ENCODE measurements at regions not wholly inside any gene's neighbourhood (a gene's known extent, or its start where the extent isn't known, plus 50 kb on each side); places are given as distances from the start of the nearest gene placed in this dataset.
"Not testable (repeated sequence)": the region's sequence is repeated elsewhere in the genome, so short reads cannot be mapped to it uniquely, and the experiment has no call there.

DNA sequence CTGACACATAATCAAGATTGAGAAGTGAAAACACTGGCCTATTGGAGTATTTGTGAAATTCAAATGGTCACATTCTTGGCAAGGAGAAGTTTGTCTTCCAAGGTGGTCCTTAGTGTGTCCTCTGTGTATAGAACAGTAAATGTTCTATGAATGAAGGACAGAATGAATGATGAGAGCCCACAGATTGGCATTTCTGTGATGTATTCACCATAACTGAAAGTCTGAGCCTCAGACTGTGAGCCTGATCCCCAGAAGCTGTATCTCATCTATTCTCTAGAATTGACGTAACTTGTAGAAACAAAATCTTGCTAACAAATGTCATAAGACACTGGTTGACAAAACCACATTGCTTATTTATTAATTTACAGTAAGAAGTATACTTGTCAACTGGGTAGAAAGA is 111.5 kb upstream of the ETV3 start:
- DNase-seq: no peak

DNA sequence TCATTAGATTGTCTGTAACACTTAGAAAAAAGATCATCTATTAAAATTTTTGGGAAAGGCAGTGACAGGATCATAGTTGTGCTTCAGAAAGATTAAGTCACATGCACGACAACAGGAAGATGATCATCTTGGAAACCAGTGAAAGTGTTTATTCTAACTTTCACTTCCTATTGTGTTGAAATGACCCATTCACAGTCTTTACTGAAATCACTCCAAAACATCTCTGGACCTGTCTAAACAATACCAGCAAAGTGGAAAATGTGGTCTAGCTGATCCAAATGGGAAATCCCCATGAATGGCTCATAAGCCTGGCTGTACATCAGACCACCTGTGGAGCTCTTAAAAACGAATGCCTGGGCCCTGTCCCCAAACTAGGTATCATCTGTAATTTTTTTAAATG is 111.1 kb upstream of the ETV3 start:
- peak; percentile 34 to 61 for DNase-seq

DNA sequence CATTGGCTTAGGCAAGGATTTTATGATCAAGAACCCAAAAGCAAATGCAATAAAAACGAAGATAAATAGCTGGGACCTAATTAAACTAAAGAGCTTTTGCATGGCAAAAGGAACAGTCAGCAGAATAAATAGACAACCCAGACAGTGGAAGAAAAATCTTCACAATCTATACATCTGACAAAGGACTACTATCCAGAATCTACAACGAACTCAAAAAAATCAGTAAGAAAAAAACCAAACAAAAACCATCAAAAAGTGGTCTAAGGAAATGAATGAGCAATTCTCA is 109.5 kb upstream of the ETV3 start:
- DNase-seq: not testable (repeated sequence)

DNA sequence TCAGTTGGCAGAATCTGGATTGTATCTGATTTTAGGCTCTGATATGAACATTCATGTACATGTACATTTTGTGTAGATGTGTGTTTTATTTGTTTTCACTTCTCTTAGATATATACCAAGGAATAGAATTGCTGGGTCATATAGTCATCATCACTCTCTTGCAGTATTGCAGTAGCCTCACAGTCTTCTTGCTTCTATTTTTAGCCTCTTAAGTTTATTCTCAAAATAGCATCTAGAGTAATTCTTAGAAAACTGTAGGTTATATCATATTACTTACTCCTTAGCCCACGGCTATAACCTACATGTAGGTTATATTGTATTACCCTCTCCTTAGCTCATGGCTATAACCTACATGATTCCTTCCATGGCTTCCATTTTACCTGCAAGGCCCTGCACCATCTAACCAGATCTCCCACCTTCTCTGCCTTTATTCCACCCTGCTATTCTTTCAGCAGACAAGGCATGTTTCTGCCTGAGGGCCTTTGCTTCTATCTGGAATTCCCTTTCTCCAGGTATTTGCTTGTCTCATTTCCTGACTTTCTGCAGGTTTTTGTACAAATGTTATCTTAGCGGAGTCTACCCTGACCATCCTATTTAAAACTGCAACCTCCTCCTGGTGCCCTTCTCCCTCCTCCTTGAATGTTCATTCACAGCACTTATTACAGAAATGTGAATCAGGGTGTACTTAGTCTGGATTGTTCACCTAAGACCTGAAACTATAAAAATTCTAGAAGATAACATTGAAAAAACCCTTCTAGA is 109.0 kb upstream of the ETV3 start:
- no peak for DNase-seq

DNA sequence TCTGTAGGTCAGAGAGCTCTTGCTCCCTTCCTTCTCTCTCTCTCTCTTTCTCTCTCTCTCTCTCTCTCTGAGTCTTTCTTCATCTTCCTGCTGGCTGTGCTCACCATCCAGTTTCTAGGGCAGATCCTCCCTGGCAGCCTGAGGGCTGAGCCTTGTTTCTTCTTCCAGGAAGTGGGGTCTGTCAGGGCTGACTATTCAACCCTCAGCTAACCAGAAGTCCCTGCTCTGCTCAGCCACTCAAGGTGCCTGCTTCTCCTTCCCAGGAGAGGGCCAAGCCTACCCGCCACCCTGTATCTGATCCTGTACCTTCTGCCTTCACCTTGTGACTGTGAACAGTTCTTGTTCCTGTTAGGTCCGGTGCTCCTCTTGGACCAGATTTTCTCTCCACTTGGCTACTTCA is 107.6 kb upstream of the ETV3 start:
- no peak for DNase-seq

DNA sequence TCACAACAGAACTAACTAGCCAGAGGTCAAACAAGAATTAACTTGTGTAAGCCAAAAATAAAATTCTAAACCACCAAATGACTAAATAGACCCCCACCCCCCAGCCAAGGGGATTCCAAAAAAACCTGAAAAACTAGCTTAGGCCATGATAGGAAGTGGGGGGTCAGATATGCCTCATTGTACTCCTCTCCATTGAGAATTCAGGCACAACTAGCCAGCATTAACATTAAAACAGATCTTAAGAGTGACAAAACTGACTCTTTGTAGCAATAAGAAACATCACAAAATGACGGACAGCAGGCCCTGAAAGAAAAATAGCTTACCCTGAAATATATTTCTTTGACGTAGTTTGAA is 103.0 kb upstream of the ETV3 start:
- DNase-seq: no peak

DNA sequence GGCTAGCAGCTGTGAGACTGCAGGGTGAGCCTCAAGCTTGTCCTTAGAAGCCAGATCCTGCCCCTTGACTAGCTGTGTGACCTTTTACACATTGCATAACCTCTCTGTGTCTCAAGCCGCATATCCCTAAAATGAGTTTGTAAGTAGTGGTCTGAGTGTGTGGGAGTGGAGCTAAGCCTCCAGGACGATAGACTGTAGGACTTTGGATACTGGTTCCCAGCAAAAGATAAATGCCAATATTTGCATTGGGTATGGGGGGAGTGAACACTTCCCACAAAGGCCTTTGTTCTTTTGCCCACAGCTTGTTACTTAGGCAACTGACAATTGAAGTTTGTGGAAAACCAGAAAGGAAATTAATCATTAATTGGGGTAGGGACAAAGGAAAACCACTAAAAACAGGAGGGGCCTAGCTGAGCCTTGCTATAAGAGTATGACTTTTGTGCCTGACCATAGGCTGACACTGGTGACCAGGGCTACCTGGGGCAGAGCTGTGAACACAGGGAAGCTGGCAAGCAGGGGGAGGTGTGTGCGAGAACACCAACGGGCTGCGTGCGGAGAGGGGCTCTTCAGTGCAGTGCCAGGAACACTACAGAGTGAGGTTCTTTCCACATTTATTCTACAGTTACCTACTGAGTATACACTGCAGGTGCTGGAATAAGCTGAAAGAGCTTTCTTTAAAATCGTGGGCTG is 102.4 kb upstream of the ETV3 start:
- no peak for DNase-seq

DNA sequence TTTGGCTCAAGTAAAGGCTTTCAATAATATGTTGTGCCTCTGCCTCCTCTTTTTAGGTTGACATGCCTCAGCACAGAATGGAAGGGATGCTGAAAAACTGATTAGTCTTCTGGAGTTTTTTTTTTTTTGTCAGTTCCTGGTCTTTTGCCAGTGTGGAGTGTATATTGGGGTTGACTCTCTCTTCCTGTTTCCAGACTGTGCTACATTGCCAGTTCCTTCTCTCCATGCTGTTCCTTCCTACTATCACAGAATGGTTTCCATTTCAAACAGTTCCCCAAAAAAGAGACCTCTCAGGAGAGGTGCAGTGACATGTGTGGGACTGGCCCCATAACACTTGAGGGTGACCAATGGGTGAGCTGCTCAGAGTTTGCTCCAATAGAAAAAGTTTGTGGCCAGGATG is 101.7 kb upstream of the ETV3 start:
- peak in 1 of 2 donors; percentile 34 for DNase-seq

DNA sequence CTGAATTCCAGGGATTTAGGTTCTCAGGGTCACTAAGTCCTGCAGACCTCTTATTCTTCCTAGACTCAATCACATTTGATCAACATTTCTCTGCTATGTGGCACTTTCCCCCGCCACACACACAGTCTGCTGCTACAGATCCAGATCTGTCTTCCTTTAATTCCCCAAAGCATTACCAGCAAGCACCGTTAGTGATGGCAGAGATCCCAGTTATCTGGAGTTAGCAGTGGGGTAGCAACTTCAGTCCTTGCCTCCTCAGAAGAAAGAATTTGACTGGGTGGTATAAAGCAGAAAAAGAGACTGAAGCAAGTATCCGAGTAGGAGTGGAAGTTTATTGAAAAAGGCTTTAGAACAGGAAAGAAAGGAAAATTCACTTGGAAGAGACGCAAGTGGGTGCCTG is 100.4 kb upstream of the ETV3 start:
- DNase-seq: no peak

DNA sequence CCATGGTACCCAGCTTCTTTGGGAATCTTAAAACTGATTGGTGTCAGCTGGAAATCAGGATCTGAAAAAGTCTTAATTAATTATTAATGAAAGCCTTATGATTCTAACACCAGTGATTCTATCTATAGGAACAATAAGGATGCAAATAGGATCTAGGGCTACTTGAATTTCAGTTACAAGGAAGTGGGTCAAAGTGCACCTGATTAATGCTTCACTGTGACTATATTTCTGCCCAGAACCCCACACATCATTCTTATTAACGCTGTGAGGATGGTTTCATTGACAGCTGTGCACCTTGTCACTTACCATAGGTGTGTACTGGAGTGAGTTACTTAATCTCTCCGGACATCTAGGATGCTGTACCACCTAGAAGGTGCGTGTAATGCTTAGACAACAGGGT is 99.8 kb upstream of the ETV3 start:
- no peak for DNase-seq

DNA sequence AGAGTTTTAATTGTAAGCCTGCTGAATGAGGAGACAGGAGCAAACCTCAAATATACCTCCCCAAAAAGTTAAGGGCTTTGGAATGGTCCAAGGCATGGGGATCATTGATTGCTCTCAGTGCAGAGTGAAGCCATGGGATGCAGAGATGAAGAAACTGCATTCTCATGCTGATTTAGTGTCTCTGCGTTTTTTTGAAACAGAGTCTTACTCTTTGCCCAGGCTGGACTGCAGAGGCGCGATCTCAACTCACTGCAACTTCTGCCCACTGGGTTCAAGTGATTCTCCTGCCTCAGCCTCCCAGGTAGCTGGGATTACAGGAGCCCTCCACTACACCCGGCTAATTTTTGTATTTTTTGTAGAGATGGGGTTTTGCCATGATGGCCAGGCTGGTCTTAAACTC is 99.3 kb upstream of the ETV3 start:
- DNase-seq: no peak

DNA sequence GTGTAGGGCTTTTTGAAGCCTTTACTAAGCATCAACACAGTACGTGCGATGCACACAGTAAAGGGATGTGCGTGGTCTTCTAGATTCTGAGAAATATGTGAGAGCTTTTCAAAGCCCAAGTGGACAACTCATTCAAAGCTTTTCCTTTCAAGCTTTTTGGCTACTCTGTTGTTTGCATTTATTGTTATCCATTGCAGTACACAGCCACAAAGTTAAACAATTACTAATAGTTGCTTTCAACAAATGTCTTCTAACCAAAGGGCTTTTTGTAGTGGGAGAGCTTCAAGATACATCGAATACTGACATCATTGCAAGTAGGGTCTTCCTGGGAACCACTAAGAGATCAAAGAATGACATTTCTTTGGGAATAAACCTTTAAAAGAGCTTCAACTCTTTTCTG is 97.9 kb upstream of the ETV3 start:
- DNase-seq: no peak

DNA sequence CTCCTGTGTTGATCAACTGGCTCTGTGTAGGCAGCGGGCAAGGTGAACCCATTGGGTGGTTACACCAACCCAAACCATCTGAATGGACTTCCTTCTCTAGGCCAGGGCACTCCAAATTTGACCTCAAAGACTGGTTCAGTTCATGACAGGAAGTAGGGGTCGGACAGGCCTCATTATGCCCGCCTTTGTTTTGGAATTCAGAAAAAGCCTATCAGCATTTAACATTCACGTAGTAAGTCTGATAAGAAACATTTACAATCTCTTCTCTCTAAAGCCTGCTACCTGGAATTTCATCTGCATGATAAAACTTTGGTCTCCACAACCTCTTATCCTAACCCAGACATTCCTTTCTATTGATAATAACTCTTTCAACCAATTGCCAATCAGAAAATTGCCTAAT is 97.1 kb upstream of the ETV3 start:
- DNase-seq: no peak

DNA sequence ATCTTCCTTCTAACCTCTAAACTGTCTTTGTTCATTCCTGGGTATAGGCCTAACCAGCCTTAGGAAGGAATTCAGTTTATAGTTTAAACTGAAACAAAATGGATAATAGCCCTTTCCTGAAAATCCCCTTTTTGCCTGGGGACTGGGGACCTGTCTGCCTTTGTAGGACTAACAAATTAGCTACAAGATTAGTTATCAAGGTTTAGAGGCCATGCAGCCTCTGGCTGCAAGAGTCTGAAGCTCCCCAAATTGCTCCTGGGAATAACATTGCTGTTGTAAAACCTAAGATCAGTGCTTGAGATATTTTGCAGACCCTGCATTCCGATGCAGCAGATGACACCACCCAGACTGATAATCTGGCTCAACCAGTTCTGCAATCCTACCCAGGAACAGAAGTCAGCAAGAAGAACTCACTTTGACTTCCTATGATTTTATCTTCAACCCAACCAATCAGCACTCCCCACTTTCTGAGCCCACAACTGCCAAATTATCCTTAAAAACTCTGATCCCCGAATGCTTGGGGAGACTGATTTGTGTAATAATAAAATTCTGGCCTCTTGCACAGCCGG is 96.6 kb upstream of the ETV3 start:
- DNase-seq: no peak

DNA sequence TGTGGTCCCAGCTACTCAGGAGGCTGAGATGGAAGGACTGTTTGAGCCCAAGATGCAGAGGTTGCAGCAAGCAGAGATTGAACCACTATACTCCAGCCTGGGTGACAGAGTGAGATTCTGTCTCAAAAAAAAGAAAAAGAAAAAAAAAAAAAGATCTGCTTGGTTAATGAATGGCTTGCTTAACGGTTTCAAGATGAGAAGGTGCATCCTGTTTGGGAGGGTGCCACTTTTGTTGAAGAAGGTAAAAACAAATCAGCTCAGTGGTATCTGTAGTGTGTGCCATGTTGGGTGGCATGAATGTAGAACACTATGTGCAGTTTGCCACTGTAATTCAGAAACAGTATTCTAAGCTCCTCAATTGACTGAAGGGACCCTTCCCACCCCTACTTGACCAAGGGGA is 94.9 kb upstream of the ETV3 start:
- no peak for DNase-seq

DNA sequence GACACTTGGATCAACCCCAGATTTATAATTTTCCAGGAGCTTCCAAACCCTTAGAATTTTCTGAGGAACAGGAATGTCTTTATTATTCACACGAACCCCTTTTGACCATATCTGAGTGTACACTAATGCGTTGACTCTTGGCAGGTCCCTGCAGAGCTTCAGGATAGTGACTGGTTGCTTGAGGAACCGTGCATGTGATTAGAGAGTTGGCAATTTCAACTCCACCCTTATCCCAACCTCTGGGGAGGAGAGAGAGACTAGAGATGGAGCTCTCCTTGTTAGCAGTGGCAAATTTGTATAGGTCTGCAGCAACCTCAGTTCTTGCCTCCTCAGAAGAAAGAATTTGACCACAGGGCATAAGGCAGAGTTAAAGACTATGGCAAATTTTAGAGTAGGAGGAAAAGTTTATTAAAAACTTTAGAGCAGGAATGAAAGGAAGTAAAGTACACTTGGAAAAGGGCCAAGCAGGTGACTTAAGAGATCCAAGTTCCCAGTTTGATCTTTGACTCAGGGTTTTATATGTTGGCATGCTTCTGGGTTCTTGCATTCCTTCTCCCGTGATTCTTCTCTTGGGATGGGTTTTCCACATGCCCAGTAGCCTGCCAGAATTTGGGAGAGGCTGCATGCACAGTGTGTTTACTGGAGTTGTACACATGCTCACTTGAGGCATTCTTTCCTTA is 93.8 kb upstream of the ETV3 start:
- DNase-seq: no peak

DNA sequence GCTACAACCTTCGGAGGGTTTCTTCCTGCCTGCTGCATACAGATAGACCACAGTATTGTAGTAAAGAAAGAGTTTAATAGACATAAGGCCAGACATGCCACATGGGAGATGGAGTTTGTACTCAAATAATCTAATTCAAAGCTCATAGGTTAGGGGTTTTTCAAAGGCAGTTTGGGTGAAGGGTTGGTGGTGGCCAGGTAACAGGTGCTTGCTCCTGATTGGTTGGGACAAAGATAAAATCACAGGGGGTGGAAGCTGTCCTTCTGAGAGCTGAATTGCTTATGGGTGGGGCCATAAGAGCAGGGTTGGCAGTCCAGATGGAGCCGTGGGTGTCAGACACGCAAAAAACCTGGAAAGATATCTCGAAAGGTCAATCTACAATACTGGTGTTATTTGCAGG is 92.3 kb upstream of the ETV3 start:
- DNase-seq: no peak

DNA sequence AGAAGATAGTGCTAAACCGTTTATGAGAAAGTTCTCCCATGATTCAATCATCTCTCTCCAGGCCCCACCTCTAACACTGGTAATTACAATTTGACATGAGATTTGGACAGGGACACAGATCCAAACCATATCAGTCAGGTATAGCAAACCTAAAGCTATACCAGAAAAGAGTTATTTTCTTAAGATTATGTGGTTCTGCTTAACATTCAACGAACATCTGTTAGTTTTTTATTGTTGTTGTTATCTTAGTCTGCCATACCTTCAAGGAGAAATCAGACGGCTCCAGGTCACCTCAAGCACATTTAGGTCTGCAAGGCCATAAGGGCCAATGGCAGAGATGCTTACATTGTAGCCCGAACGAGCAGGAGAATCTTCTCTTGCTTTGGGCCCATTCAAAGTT is 89.5 kb upstream of the ETV3 start:
- no peak for DNase-seq

DNA sequence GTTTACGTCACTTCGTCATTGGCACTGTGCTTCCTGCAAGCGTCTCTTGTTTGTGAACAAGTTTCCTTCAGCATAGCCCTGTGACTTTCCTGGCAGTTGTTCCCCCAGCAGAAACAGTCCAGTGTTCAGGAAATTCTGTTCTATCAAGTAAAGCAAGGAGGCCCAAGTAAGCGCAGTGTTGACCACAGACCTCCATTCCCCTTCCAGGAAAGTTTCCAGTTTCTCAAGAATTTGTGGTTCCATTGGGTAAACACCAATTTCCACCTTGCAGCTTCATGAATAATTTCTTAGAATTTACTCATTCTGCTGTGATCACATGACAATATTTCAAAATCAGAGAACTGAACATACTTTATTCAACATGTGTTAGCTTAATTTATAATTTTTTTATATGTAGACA is 88.5 kb upstream of the ETV3 start:
- DNase-seq: peak in 1 of 2 donors; percentile 9

DNA sequence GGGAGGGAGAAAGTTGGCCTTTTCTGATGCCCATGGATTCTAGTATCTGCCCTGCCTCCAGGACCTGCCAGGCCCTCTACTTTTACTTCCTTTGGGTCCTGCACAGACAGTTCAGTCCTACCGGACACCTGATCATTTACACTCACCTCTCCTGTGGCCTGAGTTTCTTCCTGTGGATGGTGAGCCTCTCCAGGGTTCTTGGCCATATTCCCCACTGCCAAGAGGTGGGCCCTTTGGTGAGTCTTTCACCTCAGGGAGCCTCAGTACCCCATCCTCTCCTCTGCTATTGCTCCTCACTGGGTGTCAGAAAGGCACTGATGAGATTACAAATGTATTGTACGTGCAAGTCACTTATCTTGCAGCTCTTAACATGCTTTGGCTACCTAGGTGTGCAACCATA is 81.4 kb upstream of the ETV3 start:
- DNase-seq: no peak

DNA sequence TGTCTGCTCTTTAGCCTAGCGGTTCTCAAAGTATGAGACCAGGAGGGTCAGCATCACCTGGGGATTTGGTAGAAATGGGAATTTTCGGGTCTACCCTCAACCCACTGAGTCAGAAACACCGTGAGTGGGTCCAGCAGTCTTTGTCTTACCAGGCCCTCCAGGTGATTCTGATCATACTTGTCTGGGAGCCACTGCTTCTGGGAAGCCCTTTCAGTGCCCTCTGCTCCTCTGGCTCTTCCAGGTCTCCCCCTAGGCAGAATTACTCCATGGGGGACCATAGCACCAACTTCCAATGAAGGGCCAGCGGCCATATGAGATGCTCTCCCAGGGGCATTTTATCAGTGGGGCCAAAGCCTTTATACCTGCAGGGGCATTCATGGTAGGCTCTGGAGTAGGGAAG is 81.0 kb upstream of the ETV3 start:
- no peak for DNase-seq

DNA sequence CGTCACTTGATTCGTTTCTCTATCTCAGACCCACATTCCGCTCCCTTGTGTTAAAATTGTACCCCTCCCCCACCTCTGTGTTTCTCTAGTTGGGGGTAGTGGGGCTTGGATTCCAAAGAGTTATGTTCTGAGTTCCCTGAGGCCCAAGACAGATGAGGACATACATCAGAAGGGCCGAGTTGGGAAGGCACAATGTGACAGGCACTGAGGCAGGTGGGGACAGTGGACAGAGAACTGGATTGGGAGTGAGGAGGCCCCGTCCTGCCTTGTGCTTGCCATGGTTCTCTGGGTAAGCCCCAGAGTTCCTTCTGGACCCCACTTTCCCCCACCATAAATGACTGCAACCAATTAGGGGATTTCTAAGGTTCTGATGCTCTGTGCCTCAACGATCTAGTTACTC is 80.5 kb upstream of the ETV3 start:
- DNase-seq: no peak

DNA sequence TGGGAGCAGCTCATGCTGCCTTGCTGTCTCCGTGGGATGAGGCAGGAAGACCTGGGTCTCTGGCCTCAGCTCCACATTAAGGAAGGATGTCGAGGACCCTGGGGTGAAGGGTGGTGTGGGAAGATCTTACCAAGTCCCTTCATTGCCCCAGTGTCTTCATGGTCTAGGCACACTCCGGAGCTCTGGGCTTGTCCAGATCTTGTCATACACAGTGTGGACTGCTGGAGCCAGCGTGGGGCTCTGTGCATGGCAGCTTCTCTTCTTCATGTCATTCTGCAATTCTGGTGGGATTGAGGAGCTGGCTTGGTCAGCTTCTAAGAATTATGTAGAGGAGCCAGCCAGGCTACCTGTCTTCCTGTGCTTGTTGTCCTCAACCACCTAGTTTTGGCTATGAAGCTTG is 79.3 kb upstream of the ETV3 start:
- no peak for DNase-seq

DNA sequence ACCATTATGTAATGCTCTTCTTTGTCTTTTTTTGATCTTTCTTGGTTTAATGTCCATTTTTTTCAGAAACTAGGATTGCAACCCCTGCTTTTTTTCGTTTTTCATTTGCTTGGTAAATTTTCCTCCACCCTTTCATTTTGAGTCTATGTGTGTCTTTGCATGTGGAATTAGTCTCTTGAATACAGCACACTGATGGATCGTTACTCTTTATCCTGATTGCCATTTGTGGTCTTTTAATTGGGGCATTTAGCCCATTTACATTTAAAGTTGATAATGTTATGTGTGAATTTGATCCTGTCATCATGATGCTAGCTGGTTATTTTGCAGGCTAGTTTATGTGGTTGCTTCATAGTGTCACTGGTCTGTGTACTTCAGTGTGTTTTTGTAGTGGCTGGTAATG is 75.6 kb upstream of the ETV3 start:
- no peak for DNase-seq
